Keratinocyte (primary cell): ENCODE measurements at regions not wholly inside any gene's neighbourhood (a gene's known extent, or its start where the extent isn't known, plus 50 kb on each side); places are given as distances from the start of the nearest gene placed in this dataset.

Source experiments
- EZH2 ChIP-seq: IDR thresholded peaks from one replicate; pipeline ENCODE4 v1.6.1; 2012; ENCODE audit warnings: inconsistent platforms, mild to moderate bottlenecking, low read length, moderate library complexity
- TF ChIP-seq, protein P1 (sequence below), 3 experiments: IDR thresholded peaks in 1 of 3; conservative IDR thresholded peaks in 1 of 3; optimal IDR thresholded peaks in 1 of 3; 2 replicates in 2 of 3; 3 replicates in 1 of 3; pipeline versions ENCODE3 to v1.5.1; 2011; ENCODE audit warnings: low read length in 3 of 3, mild to moderate bottlenecking in 3 of 3, moderate library complexity in 2 of 3, control low read depth in 1 of 3, inconsistent platforms in 1 of 3; ENCODE audit not compliant: insufficient read depth in 2 of 3; ENCODE audit errors: extremely low read depth in 1 of 3

- TF ChIP-seq, protein P1, sequence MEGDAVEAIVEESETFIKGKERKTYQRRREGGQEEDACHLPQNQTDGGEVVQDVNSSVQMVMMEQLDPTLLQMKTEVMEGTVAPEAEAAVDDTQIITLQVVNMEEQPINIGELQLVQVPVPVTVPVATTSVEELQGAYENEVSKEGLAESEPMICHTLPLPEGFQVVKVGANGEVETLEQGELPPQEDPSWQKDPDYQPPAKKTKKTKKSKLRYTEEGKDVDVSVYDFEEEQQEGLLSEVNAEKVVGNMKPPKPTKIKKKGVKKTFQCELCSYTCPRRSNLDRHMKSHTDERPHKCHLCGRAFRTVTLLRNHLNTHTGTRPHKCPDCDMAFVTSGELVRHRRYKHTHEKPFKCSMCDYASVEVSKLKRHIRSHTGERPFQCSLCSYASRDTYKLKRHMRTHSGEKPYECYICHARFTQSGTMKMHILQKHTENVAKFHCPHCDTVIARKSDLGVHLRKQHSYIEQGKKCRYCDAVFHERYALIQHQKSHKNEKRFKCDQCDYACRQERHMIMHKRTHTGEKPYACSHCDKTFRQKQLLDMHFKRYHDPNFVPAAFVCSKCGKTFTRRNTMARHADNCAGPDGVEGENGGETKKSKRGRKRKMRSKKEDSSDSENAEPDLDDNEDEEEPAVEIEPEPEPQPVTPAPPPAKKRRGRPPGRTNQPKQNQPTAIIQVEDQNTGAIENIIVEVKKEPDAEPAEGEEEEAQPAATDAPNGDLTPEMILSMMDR (optimal IDR thresholded peaks at IDR 0.05 in 1 of 3, IDR thresholded peaks at IDR 0.05 in 1 of 3, conservative IDR thresholded peaks at IDR 0.05 in 1 of 3; ENCODE audit: extremely low read depth in 1 of 3, insufficient read depth in 2 of 3, low read length in 3 of 3) = no peak
- TF ChIP-seq EZH2 = no peak
These were observed 52.7 kb upstream of the TMEFF2 start for GRCh38 chr2:192247456-192247855.
